Gastroesophageal sphincter (tissue), 3 donors: ENCODE measurements at regions not wholly inside any gene's neighbourhood (a gene's known extent, or its start where the extent isn't known, plus 50 kb on each side); places are given as distances from the start of the nearest gene placed in this dataset.

Experiments used
- CTCF ChIP-seq, 4 experiments: fragments of 200-600 bp in 2 of 4; fragments of 450-650 bp in 2 of 4; sonication (generic) in 1 of 4; IDR thresholded peaks; one replicate each; pipeline ENCODE4 v1.5.1; 2017 to 2019; ENCODE audit warnings: antibody characterized with exemption in 4 of 4, mild to moderate bottlenecking in 2 of 4, moderate library complexity in 2 of 4
- EP300 ChIP-seq: sonication (generic); formaldehyde crosslinking; IDR thresholded peaks from one replicate; pipeline ENCODE4 v1.6.1; 2017; ENCODE audit warnings: antibody characterized with exemption, mild to moderate bottlenecking
- POLR2A ChIP-seq, 2 donors: fragments of 450-650 bp; IDR thresholded peaks; one replicate each; pipeline ENCODE4 v1.6.1; 2017; ENCODE audit warnings: antibody characterized with exemption in 2 of 2, mild to moderate bottlenecking in 2 of 2, moderate library complexity in 1 of 2
- POLR2AphosphoS5 ChIP-seq: sonication (generic); formaldehyde crosslinking; IDR thresholded peaks from one replicate; pipeline ENCODE4 v1.6.1; 2017; ENCODE audit warnings: antibody characterized with exemption

DNA sequence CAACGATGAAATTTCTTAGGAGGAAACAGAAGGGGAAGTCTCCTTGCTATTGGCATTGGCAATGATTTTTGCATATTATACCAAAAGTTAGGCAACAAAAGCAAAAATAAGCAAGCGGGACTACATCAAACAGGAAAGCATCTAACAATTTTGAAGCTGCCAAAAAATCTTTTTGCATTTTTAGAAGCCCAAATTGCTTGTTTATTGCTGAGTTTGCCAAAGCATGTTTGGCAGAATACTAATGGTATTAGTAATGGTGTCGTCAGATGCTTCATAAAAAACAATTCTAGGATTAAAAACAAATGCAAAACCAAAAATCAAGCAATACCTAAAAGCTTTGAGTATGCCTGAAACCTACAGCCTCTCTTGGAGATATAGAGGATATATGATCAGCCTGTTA lies 80.0 kb downstream of the GALR1 start:
- TF ChIP-seq POLR2A (IDR thresholded peaks at IDR 0.05) (no peak), CTCF (IDR thresholded peaks at IDR 0.05) (no peak), EP300 (no peak), POLR2AphosphoS5 (no peak)
